ENCODE measurements at regions not wholly inside any gene's neighbourhood (a gene's known extent, or its start where the extent isn't known, plus 50 kb on each side); places are given as distances from the start of the nearest gene placed in this dataset.

DNA sequence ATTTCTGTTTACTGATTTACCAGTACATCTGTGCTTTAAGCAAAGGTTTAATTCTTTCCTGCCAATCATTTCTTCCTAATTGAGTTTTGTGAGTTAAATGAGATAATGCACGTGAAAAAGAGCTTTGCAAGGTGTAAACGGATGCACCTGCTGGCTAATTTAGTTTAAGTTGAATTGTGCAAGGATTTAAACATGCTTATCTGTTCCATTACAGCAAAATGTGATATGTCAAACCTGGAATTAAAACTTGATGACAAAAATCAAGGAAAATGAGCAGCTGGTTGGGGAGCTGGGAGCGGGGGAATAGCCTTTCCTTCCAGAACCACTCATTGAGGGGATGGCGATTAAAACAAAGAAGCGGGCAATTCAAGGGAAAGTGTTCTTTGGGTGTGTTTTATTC is 155.0 kb upstream of the CTTNBP2 start:
- no peaks in the 10 kb centered on the region for H3K27me3 ChIP-seq (ENCODE audit: low read length)
- H3K4me3 ChIP-seq (ENCODE audit: insufficient read depth, low read length, poor library complexity, severe bottlenecking): no peak overlapping the region
- TF ChIP-seq, protein P1, sequence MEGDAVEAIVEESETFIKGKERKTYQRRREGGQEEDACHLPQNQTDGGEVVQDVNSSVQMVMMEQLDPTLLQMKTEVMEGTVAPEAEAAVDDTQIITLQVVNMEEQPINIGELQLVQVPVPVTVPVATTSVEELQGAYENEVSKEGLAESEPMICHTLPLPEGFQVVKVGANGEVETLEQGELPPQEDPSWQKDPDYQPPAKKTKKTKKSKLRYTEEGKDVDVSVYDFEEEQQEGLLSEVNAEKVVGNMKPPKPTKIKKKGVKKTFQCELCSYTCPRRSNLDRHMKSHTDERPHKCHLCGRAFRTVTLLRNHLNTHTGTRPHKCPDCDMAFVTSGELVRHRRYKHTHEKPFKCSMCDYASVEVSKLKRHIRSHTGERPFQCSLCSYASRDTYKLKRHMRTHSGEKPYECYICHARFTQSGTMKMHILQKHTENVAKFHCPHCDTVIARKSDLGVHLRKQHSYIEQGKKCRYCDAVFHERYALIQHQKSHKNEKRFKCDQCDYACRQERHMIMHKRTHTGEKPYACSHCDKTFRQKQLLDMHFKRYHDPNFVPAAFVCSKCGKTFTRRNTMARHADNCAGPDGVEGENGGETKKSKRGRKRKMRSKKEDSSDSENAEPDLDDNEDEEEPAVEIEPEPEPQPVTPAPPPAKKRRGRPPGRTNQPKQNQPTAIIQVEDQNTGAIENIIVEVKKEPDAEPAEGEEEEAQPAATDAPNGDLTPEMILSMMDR (IDR thresholded peaks at IDR 0.05; ENCODE audit: insufficient read depth, low read length, poor library complexity, severe bottlenecking): no peak
- no peak for TF ChIP-seq EZH2phosphoT487 (conservative IDR thresholded peaks at IDR 0.05; ENCODE audit: low read length)
- no peaks in the 10 kb centered on the region for H3K9me3 ChIP-seq (ENCODE audit: insufficient read depth, low read length)
- no peak overlapping the region for H2AFZ ChIP-seq (ENCODE audit: low read depth, low read length, severe bottlenecking)
- no peak overlapping the region for H3K4me2 ChIP-seq (ENCODE audit: low read depth, low read length, poor library complexity, severe bottlenecking)
- no peak overlapping the region for H3K27ac ChIP-seq (ENCODE audit: low read depth, low read length)
- H4K20me1 ChIP-seq (ENCODE audit: low read depth, low read length): no peaks in the 10 kb centered on the region
- H3K9me2 ChIP-seq (replicated peaks; ENCODE audit: insufficient read depth, low read length): no peaks in the 10 kb centered on the region; the same call in 1 of the 2 replicates
- H3F3A ChIP-seq (ENCODE audit: insufficient read depth): no peaks in the 10 kb centered on the region
- no peaks in the 10 kb centered on the region for H3K36me3 ChIP-seq (ENCODE audit: low read length)
- no peak overlapping the region for H3K9ac ChIP-seq (ENCODE audit: low read length)
- H3K79me2 ChIP-seq (ENCODE audit: insufficient read depth, low read length): no peaks in the 10 kb centered on the region

DNA sequence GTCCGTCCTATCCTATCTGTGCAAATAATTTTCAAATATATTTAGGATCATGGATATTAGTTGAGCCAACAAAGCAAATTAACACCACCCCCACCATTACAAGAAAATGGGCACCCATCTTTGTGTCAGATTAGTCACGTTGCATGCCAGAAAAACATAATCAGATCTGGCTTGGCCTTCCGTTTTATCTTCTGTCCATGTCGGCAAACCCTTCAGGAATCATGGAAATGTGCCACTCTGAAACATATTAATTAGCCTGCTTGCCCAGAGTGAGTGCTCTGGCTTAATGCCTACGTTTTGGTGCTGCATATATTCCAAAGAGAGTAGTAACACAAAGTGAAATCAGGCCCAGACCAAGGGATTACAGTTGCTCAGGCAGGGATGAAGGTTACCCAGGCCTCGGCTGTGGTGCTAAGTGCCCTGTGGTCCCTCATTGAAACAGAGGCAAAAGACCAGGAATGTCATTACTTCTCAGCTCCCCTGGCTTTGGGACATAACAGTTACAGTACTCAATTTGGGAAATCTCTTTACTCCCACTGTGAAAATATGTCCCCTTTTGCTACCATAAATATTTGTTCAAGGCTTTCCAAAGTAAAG is 154.0 kb upstream of the LSM8 start:
- H3K36me3 ChIP-seq (ENCODE audit: low read length): no peaks in the 10 kb centered on the region
- no peak overlapping the region for H3K9ac ChIP-seq (ENCODE audit: low read length)
- H3K27me3 ChIP-seq (ENCODE audit: low read length): no peaks in the 10 kb centered on the region
- no peaks in the 10 kb centered on the region; the same call in 1 of the 2 replicates for H3K9me2 ChIP-seq (replicated peaks; ENCODE audit: insufficient read depth, low read length)
- H3K9me3 ChIP-seq (ENCODE audit: insufficient read depth, low read length): no peaks in the 10 kb centered on the region
- TF ChIP-seq, protein P1 (IDR thresholded peaks at IDR 0.05; ENCODE audit: insufficient read depth, low read length, poor library complexity, severe bottlenecking): no peak
- TF ChIP-seq EZH2phosphoT487 (conservative IDR thresholded peaks at IDR 0.05; ENCODE audit: low read length): no peak
- H3K79me2 ChIP-seq (ENCODE audit: insufficient read depth, low read length): no peaks in the 10 kb centered on the region
- no peaks in the 10 kb centered on the region for H3F3A ChIP-seq (ENCODE audit: insufficient read depth)
- H2AFZ ChIP-seq (ENCODE audit: low read depth, low read length, severe bottlenecking): no peak overlapping the region
- no peak overlapping the region for H3K4me3 ChIP-seq (ENCODE audit: insufficient read depth, low read length, poor library complexity, severe bottlenecking)
- no peaks in the 10 kb centered on the region for H4K20me1 ChIP-seq (ENCODE audit: low read depth, low read length)
- no peak overlapping the region for H3K4me2 ChIP-seq (ENCODE audit: low read depth, low read length, poor library complexity, severe bottlenecking)
- no peak overlapping the region for H3K27ac ChIP-seq (ENCODE audit: low read depth, low read length)

DNA sequence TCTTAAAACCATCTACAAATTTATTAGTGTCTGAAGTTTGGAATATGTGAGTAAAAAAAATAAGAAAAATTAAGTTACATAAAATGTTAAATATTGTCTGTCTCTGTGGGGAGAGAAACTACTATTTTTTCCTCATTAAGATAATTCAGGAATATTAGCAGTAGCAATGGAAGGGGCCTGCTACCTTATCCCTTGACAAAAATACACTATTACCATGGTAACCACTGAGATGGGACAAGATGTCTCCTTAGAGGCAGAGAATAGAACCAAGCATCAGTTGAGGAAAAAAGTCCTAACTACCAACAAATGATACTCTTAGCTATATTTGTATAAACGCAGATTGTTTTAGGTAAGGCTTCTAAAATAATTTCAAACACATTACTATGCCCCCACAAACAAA is 150.7 kb upstream of the LSM8 start:
- Histone ChIP-seq H3K4me2 (ENCODE audit: low read depth, low read length, poor library complexity, severe bottlenecking) (no peak overlapping the region), H3K27ac (ENCODE audit: low read depth, low read length) (no peak overlapping the region), H2AFZ (ENCODE audit: low read depth, low read length, severe bottlenecking) (no peak overlapping the region), H3K79me2 (ENCODE audit: insufficient read depth, low read length) (no peaks in the 10 kb centered on the region), H3K36me3 (ENCODE audit: low read length) (no peaks in the 10 kb centered on the region), H4K20me1 (ENCODE audit: low read depth, low read length) (no peaks in the 10 kb centered on the region), H3K27me3 (ENCODE audit: low read length) (no peaks in the 10 kb centered on the region), H3K9me2 (replicated peaks; ENCODE audit: insufficient read depth, low read length) (no peaks in the 10 kb centered on the region; the same call in 1 of the 2 replicates), H3K9me3 (ENCODE audit: insufficient read depth, low read length) (no peaks in the 10 kb centered on the region), H3K4me3 (ENCODE audit: insufficient read depth, low read length, poor library complexity, severe bottlenecking) (no peak overlapping the region), H3K9ac (ENCODE audit: low read length) (no peak overlapping the region), H3F3A (ENCODE audit: insufficient read depth) (no peaks in the 10 kb centered on the region)
- TF ChIP-seq, protein P1 (IDR thresholded peaks at IDR 0.05; ENCODE audit: insufficient read depth, low read length, poor library complexity, severe bottlenecking): no peak
- no peak for TF ChIP-seq EZH2phosphoT487 (conservative IDR thresholded peaks at IDR 0.05; ENCODE audit: low read length)
